Esophagus squamous epithelium (tissue), 5 donors: ENCODE measurements at regions not wholly inside any gene's neighbourhood (a gene's known extent, or its start where the extent isn't known, plus 50 kb on each side); places are given as distances from the start of the nearest gene placed in this dataset.

Experiments used
- DNase-seq: peaks from one replicate; lab custom pipeline; 2025; lab: John Stamatoyannopoulos, UW
- H3K27ac ChIP-seq, 4 donors: fragments of 200-600 bp; sonication (generic); one replicate each; pipeline ENCODE4 v1.5.1; 2016 to 2019; ENCODE audit warnings: mild to moderate bottlenecking in 1 of 4
- H3K27me3 ChIP-seq, 4 donors: fragments of 200-600 bp; sonication (generic); 1 replicate in 3 of 4; 2 replicates in 1 of 4; pipeline versions ENCODE4 v1.5.1 to v1.6.0; 2017 to 2021; ENCODE audit warnings: antibody characterized with exemption in 1 of 4
- H3K36me3 ChIP-seq, 3 donors: fragments of 200-600 bp; sonication (generic); one replicate each; pipeline ENCODE4 v1.5.1; 2016 to 2019
- H3K4me1 ChIP-seq, 3 donors: fragments of 200-600 bp; sonication (generic); one replicate each; pipeline ENCODE4 v1.5.1; 2017 to 2019
- H3K4me3 ChIP-seq, 4 donors: fragments of 200-600 bp; sonication (generic); 1 replicate in 3 of 4; 2 replicates in 1 of 4; pipeline ENCODE4 v1.5.1; 2016 to 2019; ENCODE audit warnings: mild to moderate bottlenecking in 2 of 4, moderate library complexity in 1 of 4
- H3K9me3 ChIP-seq, 3 donors: fragments of 200-600 bp; sonication (generic); one replicate each; pipeline ENCODE4 v1.5.1; 2016 to 2019
- CTCF ChIP-seq, 6 experiments: fragments of 450-650 bp in 4 of 6; fragments of 200-600 bp in 2 of 6; sonication (generic) in 2 of 6; IDR thresholded peaks; one replicate each; pipeline ENCODE4 v1.5.1; 2016 to 2019; ENCODE audit warnings: antibody characterized with exemption in 6 of 6, mild to moderate bottlenecking in 4 of 6, moderate library complexity in 4 of 6
- POLR2A ChIP-seq, 4 donors: fragments of 450-650 bp; IDR thresholded peaks; one replicate each; pipeline ENCODE4 v1.6.1; 2017; ENCODE audit warnings: antibody characterized with exemption in 4 of 4, mild to moderate bottlenecking in 4 of 4, moderate library complexity in 3 of 4
- WGBS, 2 donors: methylation state at CpG; one replicate each; pipeline ENCODE4 v1.1.5; 2018; 5-methylcytosine and 5-hydroxymethylcytosine counted together
- intact Hi-C: fragments of 100-400 bp; cut with DNase I; formaldehyde crosslinking; loops from one replicate; pipeline ENCODE4 v1.15.0; 2022
- donor health status: DM: yes; HTN: yes; CAD: no.

- H3K27ac ChIP-seq = no peak overlapping the region
- no peak overlapping the region for H3K4me3 ChIP-seq
- 55 to 65% methylated on average over 1 of the region's 1 CpG for WGBS, 2 donors
- intact Hi-C loops = no loop called here
- TF ChIP-seq POLR2A (IDR thresholded peaks at IDR 0.05) (no peak), CTCF (IDR thresholded peaks at IDR 0.05) (no peak)
- H3K27me3 ChIP-seq = no peaks in the 10 kb centered on the region
- H3K36me3 ChIP-seq = no peaks in the 10 kb centered on the region
- H3K9me3 ChIP-seq = no peaks in the 10 kb centered on the region
- DNase-seq = no peak
- no peaks in the 10 kb centered on the region for H3K4me1 ChIP-seq
Observed at GRCh38 chr3:75981401-75981800, 196.1 kb upstream of the ZNF717 start.

- Histone ChIP-seq H3K9me3 (no peaks in the 10 kb centered on the region), H3K27me3 (no peaks in the 10 kb centered on the region), H3K27ac (no peak overlapping the region), H3K4me1 (no peaks in the 10 kb centered on the region), H3K36me3 (no peaks in the 10 kb centered on the region), H3K4me3 (no peak overlapping the region)
- WGBS, 2 donors = 86 to 91% methylated on average over 3 of the region's 3 CpGs
- TF ChIP-seq POLR2A (IDR thresholded peaks at IDR 0.05) (no peak), CTCF (IDR thresholded peaks at IDR 0.05) (no peak)
- intact Hi-C loops = no loop called here
- DNase-seq = no peak
Observed at GRCh38 chr3:75982151-75982550, 196.8 kb upstream of the ZNF717 start.

- Histone ChIP-seq H3K4me3 (no peak overlapping the region), H3K4me1 (no peaks in the 10 kb centered on the region), H3K9me3 (no peaks in the 10 kb centered on the region), H3K27ac (no peak overlapping the region), H3K36me3 (no peaks in the 10 kb centered on the region), H3K27me3 (no peaks in the 10 kb centered on the region)
- TF ChIP-seq POLR2A (IDR thresholded peaks at IDR 0.05) (no peak), CTCF (IDR thresholded peaks at IDR 0.05) (no peak)
- DNase-seq = no peak
- 37 to 48% methylated on average over 2 of the region's 2 CpGs for whole genome bisulfite sequencing, 2 donors
- intact Hi-C loops = no loop called here
Observed at GRCh38 chr3:75983111-75983510, 197.8 kb upstream of the ZNF717 start.

GRCh38 chr3:75983609-75984290 is 198.4 kb upstream of the ZNF717 start:
- Histone ChIP-seq H3K4me1 (no peaks in the 10 kb centered on the region), H3K9me3 (no peaks in the 10 kb centered on the region), H3K27ac (no peak overlapping the region), H3K27me3 (no peaks in the 10 kb centered on the region), H3K36me3 (no peaks in the 10 kb centered on the region), H3K4me3 (no peak overlapping the region)
- 34 to 40% methylated on average over 3 of the region's 3 CpGs for WGBS, 2 donors
- TF ChIP-seq CTCF (IDR thresholded peaks at IDR 0.05) (no peak), POLR2A (IDR thresholded peaks at IDR 0.05) (no peak)
- intact Hi-C loops = no loop called here
- DNase-seq = no peak

- no peak for DNase-seq
- TF ChIP-seq CTCF (IDR thresholded peaks at IDR 0.05) = no peak
- Histone ChIP-seq H3K9me3 (no peaks in the 10 kb centered on the region), H3K27ac (no peak overlapping the region), H3K4me3 (no peak overlapping the region), H3K4me1 (no peaks in the 10 kb centered on the region), H3K27me3 (no peaks in the 10 kb centered on the region), H3K36me3 (no peaks in the 10 kb centered on the region)
- 20 to 26% methylated on average over 2 of the region's 2 CpGs for WGBS, 2 donors
- intact Hi-C loops = no loop called here
Observed at GRCh38 chr3:75985432-75985831, 200.1 kb upstream of the ZNF717 start.
